GM12892 (cell line): ENCODE measurements at regions not wholly inside any gene's neighbourhood (a gene's known extent, or its start where the extent isn't known, plus 50 kb on each side); places are given as distances from the start of the nearest gene placed in this dataset.

Source experiments
- POLR2A ChIP-seq: IDR thresholded peaks from 2 replicates; pipeline ENCODE4 v1.6.1; 2011; ENCODE audit warnings: low read depth, low read length, control low read depth
- POLR2AphosphoS5 ChIP-seq: IDR thresholded peaks from 2 replicates; pipeline ENCODE4 v1.6.1; 2011; ENCODE audit warnings: low read depth, low read length, control low read depth

DNA sequence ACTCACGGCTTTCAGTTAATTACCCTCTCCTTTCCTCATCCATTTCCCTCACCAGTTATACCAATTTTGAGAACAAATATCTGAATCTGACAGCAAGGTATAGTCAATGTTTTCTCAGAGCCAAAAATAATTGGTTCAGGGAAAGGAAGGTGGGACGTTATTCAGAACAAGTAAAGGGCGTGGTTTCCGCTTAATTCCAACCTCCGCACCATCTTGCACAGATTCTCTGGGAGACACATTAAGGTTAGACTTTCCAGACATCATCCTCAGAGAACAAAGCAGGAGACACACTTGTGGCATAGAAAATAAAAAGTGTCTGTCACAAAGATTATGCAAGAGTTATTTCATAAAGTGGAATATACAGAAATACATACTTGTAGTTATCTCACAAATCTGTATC is 441.2 kb downstream of the IRX1 start:
- no peak for TF ChIP-seq POLR2A
- TF ChIP-seq POLR2AphosphoS5, result no peak
